Fibroblast of skin of left quadriceps (primary cell): ENCODE measurements at regions not wholly inside any gene's neighbourhood (a gene's known extent, or its start where the extent isn't known, plus 50 kb on each side); places are given as distances from the start of the nearest gene placed in this dataset.

Experiments
- DNase-seq, 2 experiments: peaks; one replicate each; pipeline ENCODE4 v3.0.0-alpha.2; 2013; ENCODE audit warnings: low read depth in 2 of 2

- no peak for DNase-seq
Observed at GRCh38 chr12:18967814-18968213, 161.7 kb upstream of the PLEKHA5 start.

GRCh38 chr12:18969512-18969911, 160.0 kb upstream of the PLEKHA5 start:
- DNase-seq, result no peak

- no peak for DNase-seq
Observed at GRCh38 chr12:18970603-18971002, 158.9 kb upstream of the PLEKHA5 start.

GRCh38 chr12:18971932-18972331, 157.6 kb upstream of the PLEKHA5 start:
- DNase-seq, result no peak

GRCh38 chr12:18975933-18976332, 153.6 kb upstream of the PLEKHA5 start:
- no peak for DNase-seq

GRCh38 chr12:18979401-18980126, 150.0 kb upstream of the PLEKHA5 start:
- DNase-seq, result no peak

GRCh38 chr12:18981732-18982131, 147.8 kb upstream of the PLEKHA5 start:
- no peak for DNase-seq

- DNase-seq, result no peak
Observed at GRCh38 chr12:18982226-18982949, 147.1 kb upstream of the PLEKHA5 start.

GRCh38 chr12:18983854-18984253, 145.7 kb upstream of the PLEKHA5 start:
- DNase-seq, result no peak

- DNase-seq, result no peak
Observed at GRCh38 chr12:18990856-18991255, 138.7 kb upstream of the PLEKHA5 start.

- no peak for DNase-seq
Observed at GRCh38 chr12:18992336-18992735, 137.2 kb upstream of the PLEKHA5 start.

- peak; percentile 71 to 74 for DNase-seq
Observed at GRCh38 chr12:18998343-18999261, 130.9 kb upstream of the PLEKHA5 start.

- DNase-seq, result no peak
Observed at GRCh38 chr12:19000836-19001235, 128.7 kb upstream of the PLEKHA5 start.

GRCh38 chr12:19002216-19002615, 127.3 kb upstream of the PLEKHA5 start:
- no peak for DNase-seq

GRCh38 chr12:19003141-19003540, 126.4 kb upstream of the PLEKHA5 start:
- no peak for DNase-seq

- DNase-seq, result no peak
Observed at GRCh38 chr12:19003987-19004619, 125.4 kb upstream of the PLEKHA5 start.

GRCh38 chr12:19005257-19005801, 124.2 kb upstream of the PLEKHA5 start:
- DNase-seq, result no peak

- DNase-seq, result no peak
Observed at GRCh38 chr12:19006626-19007137, 122.9 kb upstream of the PLEKHA5 start.

- DNase-seq, result no peak
Observed at GRCh38 chr12:19008102-19008501, 121.4 kb upstream of the PLEKHA5 start.

- no peak for DNase-seq
Observed at GRCh38 chr12:19010087-19010486, 119.4 kb upstream of the PLEKHA5 start.

- DNase-seq, result no peak
Observed at GRCh38 chr12:19010726-19011125, 118.8 kb upstream of the PLEKHA5 start.
